ENCODE measurements at regions not wholly inside any gene's neighbourhood (a gene's known extent, or its start where the extent isn't known, plus 50 kb on each side); places are given as distances from the start of the nearest gene placed in this dataset.
"Not testable (repeated sequence)": the region's sequence is repeated elsewhere in the genome, so short reads cannot be mapped to it uniquely, and the experiment has no call there.

- Histone ChIP-seq H3K36me3 (ENCODE audit: insufficient read depth, low read length) (no peaks in the 10 kb centered on the region), H3K4me3 (ENCODE audit: low read depth, low read length) (no peak overlapping the region), H2AFZ (ENCODE audit: low read length, unreplicated experiment) (no peak overlapping the region), H3K27ac (ENCODE audit: low read depth, low read length) (no peak overlapping the region), H3K79me2 (ENCODE audit: control insufficient read depth, insufficient read depth, low read length, unreplicated experiment) (no peaks in the 10 kb centered on the region), H3K27me3 (ENCODE audit: insufficient read depth, low read length) (no peaks in the 10 kb centered on the region), H3K4me1 (ENCODE audit: control insufficient read depth, insufficient read depth, low read length, unreplicated experiment) (no peaks in the 10 kb centered on the region)
Measured at GRCh38 chr11:91527380-91528030, 697.1 kb upstream of the FAT3 start.

GRCh38 chr11:91513734-91514133 is 710.9 kb upstream of the FAT3 start:
- H2AFZ ChIP-seq (ENCODE audit: low read length, unreplicated experiment): no peak overlapping the region

GRCh38 chr11:91497847-91498246 is 726.8 kb upstream of the FAT3 start:
- H3K4me3 ChIP-seq (ENCODE audit: low read depth, low read length): no peak overlapping the region
- H3K79me2 ChIP-seq (ENCODE audit: control insufficient read depth, insufficient read depth, low read length, unreplicated experiment): no peaks in the 10 kb centered on the region
- no peaks in the 10 kb centered on the region for H3K36me3 ChIP-seq (ENCODE audit: insufficient read depth, low read length)
- no peaks in the 10 kb centered on the region for H3K4me1 ChIP-seq (ENCODE audit: control insufficient read depth, insufficient read depth, low read length, unreplicated experiment)
- H3K27ac ChIP-seq (ENCODE audit: low read depth, low read length): no peak overlapping the region
- H3K27me3 ChIP-seq (ENCODE audit: insufficient read depth, low read length): no peaks in the 10 kb centered on the region
- H2AFZ ChIP-seq (ENCODE audit: low read length, unreplicated experiment): no peak overlapping the region

More at GRCh38 chr11:91513734-91514133, 710.9 kb upstream of the FAT3 start:
- Histone ChIP-seq H3K79me2 (ENCODE audit: control insufficient read depth, insufficient read depth, low read length, unreplicated experiment) (no peaks in the 10 kb centered on the region), H3K36me3 (ENCODE audit: insufficient read depth, low read length) (no peaks in the 10 kb centered on the region), H3K4me3 (ENCODE audit: low read depth, low read length) (no peak overlapping the region), H3K27me3 (ENCODE audit: insufficient read depth, low read length) (no peaks in the 10 kb centered on the region), H3K4me1 (ENCODE audit: control insufficient read depth, insufficient read depth, low read length, unreplicated experiment) (no peaks in the 10 kb centered on the region), H3K27ac (ENCODE audit: low read depth, low read length) (no peak overlapping the region)

- H3K79me2 ChIP-seq (ENCODE audit: control insufficient read depth, insufficient read depth, low read length, unreplicated experiment): no peaks in the 10 kb centered on the region
- no peak overlapping the region for H3K4me3 ChIP-seq (ENCODE audit: low read depth, low read length)
- H2AFZ ChIP-seq (ENCODE audit: low read length, unreplicated experiment): no peak overlapping the region
- H3K4me1 ChIP-seq (ENCODE audit: control insufficient read depth, insufficient read depth, low read length, unreplicated experiment): no peaks in the 10 kb centered on the region
- no peaks in the 10 kb centered on the region for H3K36me3 ChIP-seq (ENCODE audit: insufficient read depth, low read length)
- no peak overlapping the region for H3K27ac ChIP-seq (ENCODE audit: low read depth, low read length)
- no peaks in the 10 kb centered on the region for H3K27me3 ChIP-seq (ENCODE audit: insufficient read depth, low read length)
Measured at GRCh38 chr11:91495837-91496236, 728.8 kb upstream of the FAT3 start.

GRCh38 chr11:91489989-91490388 is 734.6 kb upstream of the FAT3 start:
- H3K27me3 ChIP-seq (ENCODE audit: insufficient read depth, low read length): no peaks in the 10 kb centered on the region
- H3K79me2 ChIP-seq (ENCODE audit: control insufficient read depth, insufficient read depth, low read length, unreplicated experiment): no peaks in the 10 kb centered on the region
- no peak overlapping the region for H3K27ac ChIP-seq (ENCODE audit: low read depth, low read length)
- no peak overlapping the region for H2AFZ ChIP-seq (ENCODE audit: low read length, unreplicated experiment)
- H3K4me3 ChIP-seq (ENCODE audit: low read depth, low read length): no peak overlapping the region
- no peaks in the 10 kb centered on the region for H3K4me1 ChIP-seq (ENCODE audit: control insufficient read depth, insufficient read depth, low read length, unreplicated experiment)
- H3K36me3 ChIP-seq (ENCODE audit: insufficient read depth, low read length): no peaks in the 10 kb centered on the region

- not testable (repeated sequence) for H3K79me2 ChIP-seq (ENCODE audit: control insufficient read depth, insufficient read depth, low read length, unreplicated experiment); H2AFZ ChIP-seq (ENCODE audit: low read length, unreplicated experiment); H3K36me3 ChIP-seq (ENCODE audit: insufficient read depth, low read length); H3K4me1 ChIP-seq (ENCODE audit: control insufficient read depth, insufficient read depth, low read length, unreplicated experiment); H3K27me3 ChIP-seq (ENCODE audit: insufficient read depth, low read length); H3K4me3 ChIP-seq (ENCODE audit: low read depth, low read length); H3K27ac ChIP-seq (ENCODE audit: low read depth, low read length)
Measured at GRCh38 chr11:91483956-91484355, 740.7 kb upstream of the FAT3 start.

- not testable (repeated sequence) for H3K27me3 ChIP-seq (ENCODE audit: insufficient read depth, low read length); H2AFZ ChIP-seq (ENCODE audit: low read length, unreplicated experiment); H3K36me3 ChIP-seq (ENCODE audit: insufficient read depth, low read length); H3K4me1 ChIP-seq (ENCODE audit: control insufficient read depth, insufficient read depth, low read length, unreplicated experiment); H3K79me2 ChIP-seq (ENCODE audit: control insufficient read depth, insufficient read depth, low read length, unreplicated experiment); H3K4me3 ChIP-seq (ENCODE audit: low read depth, low read length); H3K27ac ChIP-seq (ENCODE audit: low read depth, low read length)
Measured at GRCh38 chr11:91481875-91482274, 742.7 kb upstream of the FAT3 start.

GRCh38 chr11:91470656-91471055 is 754.0 kb upstream of the FAT3 start:
- H3K79me2 ChIP-seq (ENCODE audit: control insufficient read depth, insufficient read depth, low read length, unreplicated experiment): no peaks in the 10 kb centered on the region
- H3K27ac ChIP-seq (ENCODE audit: low read depth, low read length): no peak overlapping the region
- H3K4me1 ChIP-seq (ENCODE audit: control insufficient read depth, insufficient read depth, low read length, unreplicated experiment): no peaks in the 10 kb centered on the region
- H3K27me3 ChIP-seq (ENCODE audit: insufficient read depth, low read length): no peaks in the 10 kb centered on the region
- H3K36me3 ChIP-seq (ENCODE audit: insufficient read depth, low read length): no peaks in the 10 kb centered on the region
- H3K4me3 ChIP-seq (ENCODE audit: low read depth, low read length): no peak overlapping the region
- no peak overlapping the region for H2AFZ ChIP-seq (ENCODE audit: low read length, unreplicated experiment)

- no peaks in the 10 kb centered on the region for H3K79me2 ChIP-seq (ENCODE audit: control insufficient read depth, insufficient read depth, low read length, unreplicated experiment)
- no peak overlapping the region for H2AFZ ChIP-seq (ENCODE audit: low read length, unreplicated experiment)
- H3K27me3 ChIP-seq (ENCODE audit: insufficient read depth, low read length): no peaks in the 10 kb centered on the region
- no peaks in the 10 kb centered on the region for H3K36me3 ChIP-seq (ENCODE audit: insufficient read depth, low read length)
- H3K27ac ChIP-seq (ENCODE audit: low read depth, low read length): no peak overlapping the region
- no peaks in the 10 kb centered on the region for H3K4me1 ChIP-seq (ENCODE audit: control insufficient read depth, insufficient read depth, low read length, unreplicated experiment)
- no peak overlapping the region for H3K4me3 ChIP-seq (ENCODE audit: low read depth, low read length)
Measured at GRCh38 chr11:91459840-91460239, 764.8 kb upstream of the FAT3 start.

- Histone ChIP-seq H3K27ac (ENCODE audit: low read depth, low read length) (no peak overlapping the region), H3K4me1 (ENCODE audit: control insufficient read depth, insufficient read depth, low read length, unreplicated experiment) (no peaks in the 10 kb centered on the region), H2AFZ (ENCODE audit: low read length, unreplicated experiment) (no peak overlapping the region), H3K4me3 (ENCODE audit: low read depth, low read length) (no peak overlapping the region), H3K36me3 (ENCODE audit: insufficient read depth, low read length) (no peaks in the 10 kb centered on the region), H3K79me2 (ENCODE audit: control insufficient read depth, insufficient read depth, low read length, unreplicated experiment) (no peaks in the 10 kb centered on the region), H3K27me3 (ENCODE audit: insufficient read depth, low read length) (no peaks in the 10 kb centered on the region)
Measured at GRCh38 chr11:91446267-91446666, 778.4 kb upstream of the FAT3 start.

- Histone ChIP-seq H3K79me2 (ENCODE audit: control insufficient read depth, insufficient read depth, low read length, unreplicated experiment) (no peaks in the 10 kb centered on the region), H3K27me3 (ENCODE audit: insufficient read depth, low read length) (no peaks in the 10 kb centered on the region), H2AFZ (ENCODE audit: low read length, unreplicated experiment) (no peak overlapping the region), H3K36me3 (ENCODE audit: insufficient read depth, low read length) (no peaks in the 10 kb centered on the region), H3K4me1 (ENCODE audit: control insufficient read depth, insufficient read depth, low read length, unreplicated experiment) (no peaks in the 10 kb centered on the region), H3K4me3 (ENCODE audit: low read depth, low read length) (no peak overlapping the region), H3K27ac (ENCODE audit: low read depth, low read length) (no peak overlapping the region)
Measured at GRCh38 chr11:91435694-91436395, 788.8 kb upstream of the FAT3 start.

Measured in ACC112 (cell line).